Psoas muscle (tissue), 7 donors: ENCODE measurements at regions not wholly inside any gene's neighbourhood (a gene's known extent, or its start where the extent isn't known, plus 50 kb on each side); places are given as distances from the start of the nearest gene placed in this dataset.

Experiments
- ATAC-seq, 4 donors: fragments of 200-7000 bp; cut with Tn5 transposase; one replicate each; pipeline ENCODE4 v1.9.1; 2020; ENCODE audit warnings: moderate library complexity in 3 of 4, mild to moderate bottlenecking in 2 of 4
- DNase-seq, 2 donors: peaks; one replicate each; pipeline ENCODE4 v3.0.0-alpha.2; 2020
- H3K27ac ChIP-seq: fragments of 200-600 bp; one replicate; pipeline ENCODE4 v1.8.0; 2022
- H3K27me3 ChIP-seq, 3 donors: fragments of 200-600 bp in 1 of 3; one replicate each; pipeline versions ENCODE4 v1.6.1 to v1.8.0; 2013 to 2022; ENCODE audit warnings: low read length in 2 of 3, mild to moderate bottlenecking in 2 of 3, moderate library complexity in 1 of 3; ENCODE audit not compliant: insufficient read depth in 3 of 3
- H3K36me3 ChIP-seq, 2 donors: fragments of 200-600 bp in 1 of 2; one replicate each; pipeline versions ENCODE4 v1.6.1 to v1.8.0; 2013 to 2022; ENCODE audit warnings: low read depth in 1 of 2, mild to moderate bottlenecking in 1 of 2, moderate library complexity in 1 of 2; ENCODE audit not compliant: insufficient read depth in 1 of 2
- H3K4me1 ChIP-seq: fragments of 200-600 bp; one replicate; pipeline ENCODE4 v1.8.0; 2022
- H3K4me3 ChIP-seq: fragments of 200-600 bp; one replicate; pipeline ENCODE4 v1.8.0; 2022; ENCODE audit warnings: mild to moderate bottlenecking
- H3K9me3 ChIP-seq: fragments of 200-600 bp; one replicate; pipeline ENCODE4 v1.8.0; 2022
- CTCF ChIP-seq: fragments of 200-600 bp; IDR thresholded peaks from one replicate; pipeline ENCODE4 v1.8.0; 2022; ENCODE audit warnings: antibody characterized with exemption
- WGBS, 3 donors: extraction: QIAGEN DNeasy Blood & Tissue Kit; methylation state at CpG; one replicate each; pipeline versions ENCODE4 v1.1.6 to v1.1.7; 2013; 5-methylcytosine and 5-hydroxymethylcytosine counted together
- intact Hi-C, 2 donors: fragments of 100-400 bp; cut with DNase I; formaldehyde crosslinking; loops; one replicate each; pipeline versions ENCODE4 v1.11.0 to v1.14.2; 2022
- donor health status: healthy with polysubstance abuse.
- donor health status: DM: no; HTN: no; CAD: no; lungs with moderate emphysema.
- donor health status: Bipolar disorder and iron deficiency.
- donor health status: healthy.
- donor health status: DM: yes; HTN: yes; CAD: no.
- donor health status: DM: no; HTN: no; CAD: no.
- donor health status: DM: yes; HTN: yes; CAD: no.

- H3K4me1 ChIP-seq = no peaks in the 10 kb centered on the region
- DNase-seq = no peak
- H3K27me3 ChIP-seq = peaks cover 0 to 15% (median 0%) of the 10 kb centered on the region in 3 donors
- intact Hi-C loops = no loop called here
- H3K36me3 ChIP-seq = no peaks in the 10 kb centered on the region
- no peaks in the 10 kb centered on the region for H3K9me3 ChIP-seq
- ATAC-seq = no peak
- H3K27ac ChIP-seq = no peak overlapping the region
- no peak overlapping the region for H3K4me3 ChIP-seq
- no peak for TF ChIP-seq CTCF
- WGBS, 3 donors = 97 to 98% (median 98%) methylated on average over 5 of the region's 5 CpGs
These were observed 323.5 kb downstream of the UACA start for GRCh38 chr15:70439880-70440279.

GRCh38 chr15:70439304-70439877 lies 324.0 kb downstream of the UACA start:
- no peak for TF ChIP-seq CTCF
- H3K36me3 ChIP-seq = no peaks in the 10 kb centered on the region
- H3K9me3 ChIP-seq = no peaks in the 10 kb centered on the region
- no peaks in the 10 kb centered on the region for H3K4me1 ChIP-seq
- WGBS, 3 donors = 53 to 74% (median 60%) methylated on average over 10 of the region's 10 CpGs
- H3K27me3 ChIP-seq = peaks cover 0 to 15% (median 0%) of the 10 kb centered on the region in 3 donors
- no peak for DNase-seq
- ATAC-seq = peak in 2 of 4 donors; percentile 19 to 39
- no peak overlapping the region for H3K4me3 ChIP-seq
- intact Hi-C loops = no loop called here
- no peak overlapping the region for H3K27ac ChIP-seq

GRCh38 chr15:70438776-70439175 lies 324.6 kb downstream of the UACA start:
- Histone ChIP-seq H3K27me3 (peaks cover 0 to 15% (median 0%) of the 10 kb centered on the region in 3 donors), H3K27ac (no peak overlapping the region), H3K4me1 (no peaks in the 10 kb centered on the region), H3K36me3 (no peaks in the 10 kb centered on the region), H3K9me3 (no peaks in the 10 kb centered on the region), H3K4me3 (no peak overlapping the region)
- intact Hi-C loops = no loop called here
- TF ChIP-seq CTCF = no peak
- WGBS, 3 donors = 36 to 67% (median 54%) methylated on average over 11 of the region's 11 CpGs
- DNase-seq = peak in 1 of 2 donors; percentile 27
- peak in 3 of 4 donors; percentile 57 to 93 (median 81) for ATAC-seq

- H3K9me3 ChIP-seq = no peaks in the 10 kb centered on the region
- no peaks in the 10 kb centered on the region for H3K36me3 ChIP-seq
- H3K4me3 ChIP-seq = no peak overlapping the region
- WGBS, 3 donors = 89 to 91% (median 90%) methylated on average over 5 of the region's 5 CpGs
- peaks cover 0 to 9% (median 0%) of the 10 kb centered on the region in 3 donors for H3K27me3 ChIP-seq
- DNase-seq (no peak), ATAC-seq (peak in 2 of 4 donors; percentile 34 to 42)
- H3K4me1 ChIP-seq = no peaks in the 10 kb centered on the region
- no peak for TF ChIP-seq CTCF
- intact Hi-C loops = no loop called here
- H3K27ac ChIP-seq = no peak overlapping the region
These were observed 325.4 kb downstream of the UACA start for GRCh38 chr15:70437882-70438451.
